GM20000 (cell line): ENCODE measurements at regions not wholly inside any gene's neighbourhood (a gene's known extent, or its start where the extent isn't known, plus 50 kb on each side); places are given as distances from the start of the nearest gene placed in this dataset.

Experiments
- DNase-seq: peaks from one replicate; pipeline ENCODE4 v3.0.0; 2012; ENCODE audit warnings: low spot score
- TF ChIP-seq, protein P1 (sequence below): IDR thresholded peaks from 2 replicates; pipeline ENCODE4 v1.5.1; 2012; ENCODE audit warnings: mild to moderate bottlenecking, control low read depth; ENCODE audit errors: extremely low read depth, missing control alignments

DNA sequence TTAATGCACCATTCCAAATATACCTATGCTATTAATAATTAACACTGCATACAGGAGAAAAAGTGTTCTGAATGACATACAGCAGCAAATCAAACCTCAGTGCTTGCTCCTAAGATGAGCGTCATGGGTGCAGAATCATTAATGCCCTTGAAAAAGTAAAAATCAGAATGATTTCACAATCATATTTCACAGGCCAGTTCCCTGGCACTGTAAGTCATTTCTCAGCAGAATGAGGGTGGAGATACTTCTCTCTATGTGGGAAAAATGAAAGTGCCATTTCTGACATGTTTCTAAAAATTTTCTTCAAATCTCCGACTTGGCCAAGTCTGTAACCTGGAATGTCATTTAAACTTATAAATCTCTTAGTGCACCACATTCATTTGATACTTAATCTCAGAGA lies 549.8 kb upstream of the AGTR1 start:
- no peak for DNase-seq
- TF ChIP-seq, protein P1, sequence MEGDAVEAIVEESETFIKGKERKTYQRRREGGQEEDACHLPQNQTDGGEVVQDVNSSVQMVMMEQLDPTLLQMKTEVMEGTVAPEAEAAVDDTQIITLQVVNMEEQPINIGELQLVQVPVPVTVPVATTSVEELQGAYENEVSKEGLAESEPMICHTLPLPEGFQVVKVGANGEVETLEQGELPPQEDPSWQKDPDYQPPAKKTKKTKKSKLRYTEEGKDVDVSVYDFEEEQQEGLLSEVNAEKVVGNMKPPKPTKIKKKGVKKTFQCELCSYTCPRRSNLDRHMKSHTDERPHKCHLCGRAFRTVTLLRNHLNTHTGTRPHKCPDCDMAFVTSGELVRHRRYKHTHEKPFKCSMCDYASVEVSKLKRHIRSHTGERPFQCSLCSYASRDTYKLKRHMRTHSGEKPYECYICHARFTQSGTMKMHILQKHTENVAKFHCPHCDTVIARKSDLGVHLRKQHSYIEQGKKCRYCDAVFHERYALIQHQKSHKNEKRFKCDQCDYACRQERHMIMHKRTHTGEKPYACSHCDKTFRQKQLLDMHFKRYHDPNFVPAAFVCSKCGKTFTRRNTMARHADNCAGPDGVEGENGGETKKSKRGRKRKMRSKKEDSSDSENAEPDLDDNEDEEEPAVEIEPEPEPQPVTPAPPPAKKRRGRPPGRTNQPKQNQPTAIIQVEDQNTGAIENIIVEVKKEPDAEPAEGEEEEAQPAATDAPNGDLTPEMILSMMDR = no peak

DNA sequence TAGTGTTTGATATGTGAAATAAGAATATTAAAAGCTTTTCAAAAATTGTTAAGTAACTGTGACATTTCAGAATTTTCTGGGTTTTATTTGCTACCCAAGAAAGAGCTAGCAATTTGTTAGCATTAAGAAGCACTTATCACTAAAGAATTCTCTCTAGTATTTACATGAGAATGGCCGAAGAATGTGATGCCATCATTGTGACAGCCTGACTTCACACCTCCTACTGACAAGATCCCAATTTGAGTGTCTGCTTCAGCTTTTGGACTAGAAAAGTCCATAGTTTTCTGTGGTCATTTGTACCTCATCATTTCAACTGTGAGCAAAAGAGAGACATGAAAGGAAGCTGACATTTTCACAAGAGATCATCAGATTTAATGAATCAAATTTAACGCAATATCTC lies 548.1 kb upstream of the AGTR1 start:
- TF ChIP-seq, protein P1 = no peak
- DNase-seq = no peak

DNA sequence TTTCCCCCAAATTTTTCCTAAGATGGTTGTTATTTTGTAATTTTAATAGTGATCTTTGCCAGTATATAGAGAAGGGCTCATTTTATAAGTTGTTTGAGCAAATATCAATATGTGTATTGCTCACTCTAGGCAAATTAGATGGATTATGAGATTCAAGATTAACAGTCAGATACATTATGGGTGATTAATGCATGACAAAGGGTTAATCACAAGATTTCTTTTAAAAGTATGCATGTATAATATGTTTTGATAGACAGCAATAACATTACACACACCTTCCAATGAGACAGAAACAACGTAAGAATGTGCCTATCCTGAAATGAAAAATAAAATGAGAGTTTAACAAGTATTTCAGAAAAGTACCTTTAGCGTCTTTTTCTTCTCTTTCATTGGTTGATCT lies 547.6 kb upstream of the AGTR1 start:
- DNase-seq = no peak
- TF ChIP-seq, protein P1 = no peak

DNA sequence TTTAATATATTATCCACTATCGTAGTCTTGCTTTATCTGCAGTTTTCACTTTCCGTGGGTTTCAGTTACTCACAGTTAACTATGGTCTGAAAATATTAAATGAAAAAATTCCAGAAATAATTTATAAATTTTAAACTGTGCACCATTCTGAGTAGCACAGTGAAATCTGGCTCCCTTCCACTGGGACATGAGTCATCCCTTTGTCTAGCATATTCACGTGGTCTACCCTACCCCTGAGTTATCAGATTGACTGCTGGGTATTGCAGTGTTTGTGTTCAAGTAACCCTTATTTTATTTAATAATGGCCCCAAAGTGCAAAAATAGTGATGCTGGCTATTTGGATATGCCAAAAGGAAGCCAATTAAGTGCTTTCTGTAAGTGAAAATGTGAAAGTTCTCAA lies 539.5 kb upstream of the AGTR1 start:
- TF ChIP-seq, protein P1 = no peak

DNA sequence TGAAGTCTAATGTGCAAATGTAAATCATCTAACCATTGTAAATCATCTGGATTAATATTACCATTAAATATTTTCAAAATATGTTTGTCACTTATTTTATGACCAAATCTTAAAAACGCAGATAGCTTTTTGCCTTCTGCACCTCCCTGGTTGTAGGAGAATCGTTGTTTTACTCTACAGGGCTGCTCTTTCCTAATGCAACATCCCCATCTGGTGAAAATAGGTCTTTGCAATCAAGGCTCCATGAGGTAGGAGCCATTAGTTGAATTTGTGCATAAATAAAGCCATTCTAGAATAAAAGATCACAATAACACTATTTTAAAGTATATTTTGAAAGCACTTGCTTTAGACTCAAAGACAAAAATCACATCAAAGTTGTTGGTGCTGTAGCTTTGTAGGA lies 535.6 kb upstream of the AGTR1 start:
- TF ChIP-seq, protein P1 = no peak

More for the DNA sequence above, 539.5 kb upstream of the AGTR1 start:
- DNase-seq = no peak

DNA sequence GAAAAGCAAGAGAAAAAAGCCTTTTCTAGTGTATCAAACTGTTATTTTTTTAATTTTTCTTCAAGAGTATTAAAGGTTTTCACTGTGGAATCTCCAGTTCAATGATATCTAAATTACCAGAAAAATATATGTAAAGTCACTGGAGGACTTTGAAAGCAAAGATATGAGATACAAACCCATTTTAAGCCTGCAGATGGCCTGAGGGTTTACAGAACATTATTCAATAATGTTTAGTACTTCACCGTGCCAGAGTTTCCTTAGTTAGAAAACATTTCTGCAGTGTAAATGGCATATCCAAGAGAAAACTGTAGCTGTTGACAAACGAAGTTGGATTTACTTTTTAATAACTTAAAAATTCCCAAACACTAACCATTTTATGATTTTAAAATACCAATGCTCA lies 529.4 kb upstream of the AGTR1 start:
- DNase-seq = no peak
- TF ChIP-seq, protein P1 = no peak

More for the DNA sequence above, 535.6 kb upstream of the AGTR1 start:
- DNase-seq = no peak

DNA sequence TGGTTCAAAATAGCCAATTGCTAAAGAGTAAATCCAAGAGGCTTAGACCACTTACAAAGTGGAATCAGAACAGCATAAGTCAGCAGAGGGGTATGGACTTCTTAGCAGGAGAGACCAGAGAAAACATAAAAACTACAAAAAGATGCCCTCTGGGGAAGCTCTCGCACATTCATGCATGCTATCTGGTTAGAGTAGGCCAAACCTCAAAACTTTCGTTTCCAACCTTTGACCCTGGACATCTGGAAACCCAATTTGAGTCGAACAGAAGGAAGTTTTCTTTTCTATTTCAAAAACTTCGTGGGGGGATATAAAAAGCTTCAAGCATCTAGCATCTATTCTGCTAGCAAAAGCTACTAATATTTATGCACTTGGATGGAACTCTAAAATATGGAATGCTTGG lies 523.9 kb upstream of the AGTR1 start:
- DNase-seq = no peak
- TF ChIP-seq, protein P1 = no peak

DNA sequence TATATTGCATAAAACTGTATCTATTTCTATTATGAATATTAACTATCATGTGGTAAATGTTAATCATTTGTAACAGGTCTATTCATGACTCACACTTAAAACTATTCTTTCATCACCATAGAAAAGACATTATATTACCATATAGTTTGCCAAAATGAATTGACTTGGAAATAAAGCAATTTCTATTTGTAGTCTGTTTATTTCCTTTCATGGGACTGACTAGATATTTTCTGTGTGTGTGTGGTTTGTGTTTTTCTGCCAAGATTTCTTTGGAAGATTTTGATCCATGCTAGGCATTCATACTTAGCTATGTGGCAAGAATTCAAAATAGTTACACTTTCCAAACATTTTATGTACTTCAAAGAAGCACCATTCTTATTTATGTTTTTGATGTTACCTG lies 522.5 kb upstream of the AGTR1 start:
- DNase-seq = no peak
- TF ChIP-seq, protein P1 = no peak
